SK-N-SH treated with all-trans-retinoic acid at 6 μM for 48 hours (cell line): ENCODE measurements at regions not wholly inside any gene's neighbourhood (a gene's known extent, or its start where the extent isn't known, plus 50 kb on each side); places are given as distances from the start of the nearest gene placed in this dataset.

Experiments
- ATAC-seq: fragments of 200-7000 bp; cut with Tn5 transposase; 3 replicates; pipeline ENCODE4 v1.9.1; 2020; ENCODE audit warnings: mild to moderate bottlenecking, moderate library complexity
- ARNTL ChIP-seq: fragments of 450-650 bp; formaldehyde crosslinking; IDR thresholded peaks from 2 replicates; pipeline ENCODE4 v1.5.0; 2020; ENCODE audit warnings: low read depth, mild to moderate bottlenecking, moderate library complexity, borderline replicate concordance
- BACH2 ChIP-seq: fragments of 250-450 bp; sonication (Bioruptor Pico); IDR thresholded peaks from 2 replicates; pipeline ENCODE4 v1.9.0; 2021; ENCODE audit warnings: mild to moderate bottlenecking, borderline replicate concordance
- CREB5 ChIP-seq: fragments of 250-450 bp; sonication (Bioruptor Pico); IDR thresholded peaks from 2 replicates; pipeline ENCODE4 v1.5.1; 2020; ENCODE audit warnings: low read depth, mild to moderate bottlenecking, moderate library complexity
- CSDC2 ChIP-seq: fragments of 250-450 bp; sonication (Bioruptor Pico); IDR thresholded peaks from 2 replicates; pipeline ENCODE4 v1.5.0; 2020; ENCODE audit warnings: mild to moderate bottlenecking, moderate library complexity
- ESRRG ChIP-seq: fragments of 250-450 bp; sonication (Bioruptor Pico); IDR thresholded peaks from 2 replicates; pipeline ENCODE4 v1.6.1; 2021; ENCODE audit warnings: mild to moderate bottlenecking
- GLIS3 ChIP-seq: fragments of 250-450 bp; sonication (Bioruptor Pico); IDR thresholded peaks from 2 replicates; pipeline ENCODE4 v1.5.0; 2020; ENCODE audit warnings: mild to moderate bottlenecking, moderate library complexity
- ISL1 ChIP-seq: fragments of 250-450 bp; sonication (Bioruptor Pico); IDR thresholded peaks from 2 replicates; pipeline ENCODE4 v2.1.2; 2022; ENCODE audit warnings: mild to moderate bottlenecking, moderate library complexity
- OSR1 ChIP-seq: fragments of 250-450 bp; sonication (Bioruptor Pico); IDR thresholded peaks from 2 replicates; pipeline ENCODE4 v1.8.0; 2022; ENCODE audit warnings: moderate library complexity, mild to moderate bottlenecking, inconsistent platforms
- PATZ1 ChIP-seq: fragments of 250-450 bp; sonication (Bioruptor Pico); IDR thresholded peaks from 2 replicates; pipeline ENCODE4 v1.8.0; 2020; ENCODE audit warnings: mild to moderate bottlenecking, moderate library complexity, borderline replicate concordance
- POU6F1 ChIP-seq: fragments of 250-450 bp; sonication (Bioruptor Pico); IDR thresholded peaks from 2 replicates; pipeline ENCODE4 v1.8.0; 2021; ENCODE audit warnings: low read depth, mild to moderate bottlenecking, moderate library complexity, borderline replicate concordance
- PPARA ChIP-seq: fragments of 250-450 bp; sonication (Bioruptor Pico); IDR thresholded peaks from 2 replicates; pipeline ENCODE4 v1.5.0; 2020; ENCODE audit warnings: mild to moderate bottlenecking, borderline replicate concordance
- SNAI2 ChIP-seq: fragments of 250-450 bp; sonication (Bioruptor Pico); IDR thresholded peaks from 2 replicates; pipeline ENCODE4 v1.5.0; 2020; ENCODE audit warnings: mild to moderate bottlenecking, moderate library complexity
- TCF4 ChIP-seq: fragments of 250-450 bp; sonication (Bioruptor Pico); IDR thresholded peaks from 2 replicates; pipeline ENCODE4 v1.8.0; 2021; ENCODE audit warnings: mild to moderate bottlenecking, moderate library complexity, borderline replicate concordance
- TOX ChIP-seq: fragments of 250-450 bp; sonication (Bioruptor Pico); IDR thresholded peaks from 2 replicates; pipeline ENCODE4 v1.8.0; 2021; ENCODE audit warnings: mild to moderate bottlenecking, moderate library complexity, borderline replicate concordance
- TSHZ2 ChIP-seq: fragments of 250-450 bp; sonication (Bioruptor Pico); IDR thresholded peaks from 2 replicates; pipeline ENCODE4 v1.5.0; 2020; ENCODE audit warnings: mild to moderate bottlenecking, moderate library complexity
- ZC3H10 ChIP-seq: fragments of 250-450 bp; sonication (Bioruptor Pico); IDR thresholded peaks from 2 replicates; pipeline ENCODE4 v1.5.1; 2021; ENCODE audit warnings: mild to moderate bottlenecking, moderate library complexity
- ZFP3 ChIP-seq: fragments of 250-450 bp; sonication (Bioruptor Pico); IDR thresholded peaks from 2 replicates; pipeline ENCODE4 v1.5.0; 2020; ENCODE audit warnings: mild to moderate bottlenecking, moderate library complexity
- ZFP30 ChIP-seq: fragments of 450-650 bp; formaldehyde crosslinking; IDR thresholded peaks from 2 replicates; pipeline ENCODE4 v1.5.0; 2022; ENCODE audit warnings: mild to moderate bottlenecking, moderate library complexity
- ZNF565 ChIP-seq: fragments of 450-650 bp; formaldehyde crosslinking; conservative IDR thresholded peaks from 2 replicates; pipeline ENCODE4 v1.5.0; 2020; ENCODE audit warnings: low read depth, mild to moderate bottlenecking, moderate library complexity
- ZNF70 ChIP-seq: fragments of 450-650 bp; formaldehyde crosslinking; IDR thresholded peaks from 2 replicates; pipeline ENCODE4 v1.5.0; 2020; ENCODE audit warnings: mild to moderate bottlenecking, moderate library complexity
- ZNF8 ChIP-seq: fragments of 450-650 bp; formaldehyde crosslinking; IDR thresholded peaks from 2 replicates; pipeline ENCODE4 v1.5.0; 2020; ENCODE audit warnings: mild to moderate bottlenecking, moderate library complexity

GRCh38 chr12:108037960-108038359 is 91.1 kb upstream of the WSCD2 start (continued):
- no peak for TF ChIP-seq PATZ1
- no peak for TF ChIP-seq ISL1 (CRISPR knock-in tag)
- TF ChIP-seq ZFP30 (CRISPR knock-in tag), result no peak
- no peak for TF ChIP-seq CREB5 (CRISPR knock-in tag)
- TF ChIP-seq CSDC2 (CRISPR knock-in tag), result no peak
- no peak for TF ChIP-seq SNAI2 (CRISPR knock-in tag)
- TF ChIP-seq GLIS3 (CRISPR knock-in tag), result no peak
- no peak for TF ChIP-seq BACH2 (CRISPR knock-in tag)
- no peak for TF ChIP-seq OSR1 (CRISPR knock-in tag)

GRCh38 chr12:108039794-108040193 is 89.3 kb upstream of the WSCD2 start:
- no peak for ATAC-seq
- TF ChIP-seq TOX (CRISPR knock-in tag), result no peak
- TF ChIP-seq ISL1 (CRISPR knock-in tag), result no peak
- no peak for TF ChIP-seq BACH2 (CRISPR knock-in tag)
- no peak for TF ChIP-seq ZNF8 (CRISPR knock-in tag)

GRCh38 chr12:108040947-108041346 is 88.1 kb upstream of the WSCD2 start:
- TF ChIP-seq CSDC2 (CRISPR knock-in tag) (no peak), OSR1 (CRISPR knock-in tag) (no peak), ISL1 (CRISPR knock-in tag) (no peak), POU6F1 (CRISPR knock-in tag) (no peak), TSHZ2 (no peak), ZC3H10 (CRISPR knock-in tag) (no peak), ZNF8 (CRISPR knock-in tag) (no peak), CREB5 (CRISPR knock-in tag) (no peak), GLIS3 (CRISPR knock-in tag) (no peak), ARNTL (CRISPR knock-in tag) (no peak), ZNF565 (CRISPR knock-in tag) (no peak), TCF4 (CRISPR knock-in tag) (no peak)
- TF ChIP-seq, all 23 proteins: peak for 0
- ATAC-seq, result no peak

- no peak for ATAC-seq
- TF ChIP-seq PATZ1 (no peak), ZC3H10 (CRISPR knock-in tag) (no peak), TOX (CRISPR knock-in tag) (no peak), ESRRG (CRISPR knock-in tag) (no peak), CSDC2 (CRISPR knock-in tag) (no peak), BACH2 (CRISPR knock-in tag) (no peak), ZFP3 (CRISPR knock-in tag) (no peak), ISL1 (CRISPR knock-in tag) (no peak), TCF4 (CRISPR knock-in tag) (no peak), OSR1 (CRISPR knock-in tag) (no peak), PPARA (CRISPR knock-in tag) (no peak), ZNF565 (CRISPR knock-in tag) (no peak), POU6F1 (CRISPR knock-in tag) (no peak), ZNF70 (CRISPR knock-in tag) (no peak), ZFP30 (CRISPR knock-in tag) (no peak)
These were observed 85.8 kb upstream of the WSCD2 start for GRCh38 chr12:108043286-108043685.
